ENCODE measurements at regions not wholly inside any gene's neighbourhood (a gene's known extent, or its start where the extent isn't known, plus 50 kb on each side); places are given as distances from the start of the nearest gene placed in this dataset.

GRCh38 chr5:130893006-130893405 lies 272.1 kb downstream of the HINT1 start:
- WGBS, 2 donors: 70 to 86% methylated on average over 1 of the region's 1 CpG
- TF ChIP-seq EP300 (IDR thresholded peaks at IDR 0.05) (no peak), POLR2A (IDR thresholded peaks at IDR 0.05) (no peak), CTCF (IDR thresholded peaks at IDR 0.05) (no peak)
- Histone ChIP-seq H3K9me3 (peaks cover 0 to 8% (median 0%) of the 10 kb centered on the region in 4 donors), H3K36me3 (no peaks in the 10 kb centered on the region), H3K27ac (no peak overlapping the region), H3K27me3 (no peaks in the 10 kb centered on the region), H3K4me1 (no peaks in the 10 kb centered on the region), H3K4me3 (no peak overlapping the region)
- DNase-seq (ENCODE audit: low spot score in 2 of 2): no peak

GRCh38 chr5:130890610-130891009 lies 274.4 kb downstream of the HINT1 start:
- Histone ChIP-seq H3K36me3 (no peaks in the 10 kb centered on the region), H3K4me3 (no peak overlapping the region), H3K27me3 (no peaks in the 10 kb centered on the region), H3K4me1 (no peaks in the 10 kb centered on the region), H3K9me3 (no peaks in the 10 kb centered on the region), H3K27ac (no peak overlapping the region)
- TF ChIP-seq CTCF (IDR thresholded peaks at IDR 0.05): no peak
- TF ChIP-seq POLR2A (IDR thresholded peaks at IDR 0.05): no peak
- no peak for TF ChIP-seq EP300 (IDR thresholded peaks at IDR 0.05)
- 91 to 93% methylated on average over 2 of the region's 2 CpGs for WGBS, 2 donors
- DNase-seq (ENCODE audit: low spot score in 2 of 2): no peak

GRCh38 chr5:130885691-130886090 lies 279.4 kb downstream of the HINT1 start:
- Histone ChIP-seq H3K27ac (no peak overlapping the region), H3K36me3 (no peaks in the 10 kb centered on the region), H3K9me3 (no peaks in the 10 kb centered on the region), H3K4me1 (no peaks in the 10 kb centered on the region), H3K4me3 (no peak overlapping the region), H3K27me3 (no peaks in the 10 kb centered on the region)
- no peak for DNase-seq (ENCODE audit: low spot score in 2 of 2)
- WGBS, 2 donors: 53 to 58% methylated on average over 3 of the region's 3 CpGs
- TF ChIP-seq CTCF (IDR thresholded peaks at IDR 0.05) (no peak), EP300 (IDR thresholded peaks at IDR 0.05) (no peak), POLR2A (IDR thresholded peaks at IDR 0.05) (no peak)

- Histone ChIP-seq H3K4me3 (no peak overlapping the region), H3K4me1 (no peaks in the 10 kb centered on the region), H3K27me3 (no peaks in the 10 kb centered on the region), H3K27ac (no peak overlapping the region), H3K9me3 (no peaks in the 10 kb centered on the region), H3K36me3 (no peaks in the 10 kb centered on the region)
- no peak for DNase-seq (ENCODE audit: low spot score in 2 of 2)
- WGBS, 2 donors: 71 to 74% methylated on average over 3 of the region's 3 CpGs
- TF ChIP-seq CTCF (IDR thresholded peaks at IDR 0.05): no peak
- TF ChIP-seq POLR2A (IDR thresholded peaks at IDR 0.05): no peak
- no peak for TF ChIP-seq EP300 (IDR thresholded peaks at IDR 0.05)
These were observed 280.0 kb downstream of the HINT1 start for GRCh38 chr5:130885027-130885426.

GRCh38 chr5:130884023-130884422 lies 281.0 kb downstream of the HINT1 start:
- Histone ChIP-seq H3K4me3 (no peak overlapping the region), H3K4me1 (no peaks in the 10 kb centered on the region), H3K27me3 (no peaks in the 10 kb centered on the region), H3K36me3 (no peaks in the 10 kb centered on the region), H3K9me3 (no peaks in the 10 kb centered on the region), H3K27ac (no peak overlapping the region)
- 48 to 54% methylated on average over 2 of the region's 2 CpGs for WGBS, 2 donors
- no peak for DNase-seq (ENCODE audit: low spot score in 2 of 2)
- TF ChIP-seq POLR2A (IDR thresholded peaks at IDR 0.05): no peak
- no peak for TF ChIP-seq EP300 (IDR thresholded peaks at IDR 0.05)
- TF ChIP-seq CTCF (IDR thresholded peaks at IDR 0.05): no peak
